CD4-positive, alpha-beta memory T cell (primary cell): ENCODE measurements at regions not wholly inside any gene's neighbourhood (a gene's known extent, or its start where the extent isn't known, plus 50 kb on each side); places are given as distances from the start of the nearest gene placed in this dataset.

Source experiments
- CTCF ChIA-PET: fragments of 350-600 bp; sonication (Branson Sonifier 250); formaldehyde crosslinking; loops from one replicate; lab custom pipeline; 2021; ENCODE audit warnings: inconsistent platforms; ENCODE audit not compliant: partially characterized antibody; lab: Charles Lee
- POLR2A ChIA-PET: fragments of 350-600 bp; sonication (Branson Sonifier 250); formaldehyde crosslinking; loops from one replicate; lab custom pipeline; 2021; ENCODE audit not compliant: partially characterized antibody; lab: Charles Lee
- DNase-seq, 5 donors: peaks; one replicate each; pipeline versions ENCODE4 v3.0.0 to v3.0.0-alpha.2; 2020 to 2022; ENCODE audit warnings: mixed read lengths in 1 of 5
- H3K27ac ChIP-seq: one replicate; pipeline ENCODE4 v1.7.0; 2013; ENCODE audit warnings: low read depth, low read length
- H3K27me3 ChIP-seq: 2 replicates; pipeline ENCODE4 v1.7.0; 2013; ENCODE audit warnings: mild to moderate bottlenecking, low read length, moderate library complexity; ENCODE audit not compliant: insufficient read depth
- H3K36me3 ChIP-seq: 2 replicates; pipeline ENCODE4 v1.7.0; 2013; ENCODE audit warnings: mild to moderate bottlenecking, low read length, moderate library complexity; ENCODE audit not compliant: insufficient read depth
- H3K4me1 ChIP-seq: 2 replicates; pipeline ENCODE4 v1.7.0; 2013; ENCODE audit warnings: mild to moderate bottlenecking, low read length, moderate library complexity; ENCODE audit not compliant: insufficient read depth
- H3K4me3 ChIP-seq, 2 donors: one replicate each; pipeline ENCODE4 v1.7.0; 2013; ENCODE audit warnings: low read length in 2 of 2, mild to moderate bottlenecking in 1 of 2
- H3K9me3 ChIP-seq, 2 donors: one replicate each; pipeline ENCODE4 v1.7.0; 2013; ENCODE audit warnings: low read length in 2 of 2, control low read depth in 1 of 2; ENCODE audit not compliant: control insufficient read depth in 1 of 2
- H3K27ac Mint-ChIP-seq, 7 donors: one replicate each; pipeline ENCODE4 v1.8.0; 2020 to 2021; ENCODE audit warnings: mixed read lengths in 7 of 7, mild to moderate bottlenecking in 6 of 7, inconsistent platforms in 3 of 7, moderate library complexity in 3 of 7
- H3K27me3 Mint-ChIP-seq, 2 donors: one replicate each; pipeline ENCODE4 v1.8.0; 2020 to 2021; ENCODE audit warnings: mixed read lengths in 2 of 2
- H3K36me3 Mint-ChIP-seq, 2 donors: one replicate each; pipeline ENCODE4 v1.8.0; 2020 to 2021; ENCODE audit warnings: mixed read lengths in 2 of 2, inconsistent platforms in 1 of 2, mild to moderate bottlenecking in 1 of 2
- H3K4me1 Mint-ChIP-seq, 4 donors: one replicate each; pipeline ENCODE4 v1.8.0; 2020 to 2021; ENCODE audit warnings: mixed read lengths in 4 of 4, mild to moderate bottlenecking in 1 of 4
- H3K4me3 Mint-ChIP-seq, 8 donors: one replicate each; pipeline ENCODE4 v1.8.0; 2020 to 2021; ENCODE audit warnings: mixed read lengths in 8 of 8, mild to moderate bottlenecking in 7 of 8, moderate library complexity in 6 of 8, inconsistent platforms in 3 of 8
- H3K9me3 Mint-ChIP-seq, 8 donors: one replicate each; pipeline ENCODE4 v1.8.0; 2020 to 2021; ENCODE audit warnings: mixed read lengths in 8 of 8, mild to moderate bottlenecking in 5 of 8, inconsistent platforms in 3 of 8, moderate library complexity in 1 of 8
- intact Hi-C: fragments of 100-400 bp; cut with micrococcal nuclease; formaldehyde crosslinking; loops from one replicate; pipeline ENCODE4 v1.15.1; 2023

DNA sequence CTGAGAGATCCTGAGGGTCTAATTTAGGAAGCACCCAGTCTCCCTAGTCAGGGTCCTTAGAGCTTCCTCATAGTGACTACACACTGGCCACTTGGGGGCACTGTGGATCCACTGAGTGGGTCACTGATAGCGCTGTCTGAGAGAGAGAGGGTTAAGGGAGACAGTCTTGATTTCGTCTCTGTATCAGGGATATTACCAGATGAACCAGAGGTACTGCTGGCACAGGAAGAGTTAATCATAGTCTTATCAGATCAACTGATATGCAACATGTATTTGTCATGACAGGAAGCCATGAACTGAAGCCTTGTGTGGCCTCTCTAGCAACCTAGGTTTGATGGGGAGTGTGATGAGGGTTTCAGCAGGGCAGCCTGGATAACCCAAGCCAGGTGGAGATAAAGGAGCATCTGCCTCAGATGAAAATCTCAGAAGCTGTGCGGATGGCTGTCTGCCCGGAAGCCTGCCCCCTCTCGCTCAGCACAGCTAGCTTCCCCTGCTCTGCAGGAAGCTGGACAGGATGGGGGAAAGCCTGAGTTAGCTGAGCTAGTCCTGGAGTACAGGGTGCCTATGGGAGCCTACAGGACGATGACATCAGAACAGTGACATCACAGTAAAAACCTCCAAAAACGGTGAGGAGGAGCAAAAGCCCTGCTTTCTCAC, 214.0 kb upstream of the PRSS1 start:
- peaks cover 28% of the 10 kb centered on the region for H3K4me1 ChIP-seq
- H3K4me3 ChIP-seq, result peak overlapping the region in 1 of 2 donors; percentile 38
- peaks cover 17 to 40% (median 23%) of the 10 kb centered on the region in 4 donors for H3K4me1 Mint-ChIP-seq

DNA sequence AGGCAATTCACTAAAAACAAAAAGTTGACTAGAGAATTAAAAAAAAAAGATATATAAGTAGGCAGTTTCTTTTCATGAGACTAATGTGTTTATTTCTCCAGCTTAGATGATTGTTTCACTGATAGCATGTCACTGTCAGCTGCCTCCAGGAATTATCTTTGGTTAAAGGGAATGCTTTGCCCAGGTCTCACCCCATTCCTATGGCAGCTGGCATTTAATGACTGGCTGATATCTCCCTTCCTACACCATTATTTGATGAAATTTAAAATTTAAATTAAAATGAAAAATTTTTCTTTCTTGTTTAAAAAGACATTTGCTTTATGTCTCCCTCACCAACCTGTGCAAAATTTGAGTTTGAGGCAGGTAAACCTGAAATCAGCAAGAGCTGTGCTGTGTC, 214.5 kb upstream of the PRSS1 start:
- intact Hi-C loops, result loop anchor here (1.0 to 5.0 kb wide), 8 partner anchors 14 to 681 kb away; no protein-coding TSS in a partner anchor
- POLR2A ChIA-PET, result interaction anchor here (0.5 to 6.2 kb wide), 9 partner anchors 11 to 276 kb away, joined by 3 to 87 read pairs (median 5); no protein-coding TSS in a partner anchor

More for the DNA sequence above, 214.0 kb upstream of the PRSS1 start:
- H3K9me3 ChIP-seq, result no peaks in the 10 kb centered on the region
- H3K4me3 Mint-ChIP-seq, result peak overlapping the region; percentile 61 to 86 (median 76)
- H3K9me3 Mint-ChIP-seq, result no peaks in the 10 kb centered on the region
- CTCF ChIA-PET, result interaction anchor here (0.6 to 4.2 kb wide), 32 partner anchors 8 to 468 kb away, joined by 3 to 31 read pairs (median 4); no protein-coding TSS in a partner anchor
- peak overlapping the region; percentile 32 to 94 (median 87) for H3K27ac Mint-ChIP-seq
- H3K27me3 ChIP-seq, result no peaks in the 10 kb centered on the region
- H3K27me3 Mint-ChIP-seq, result peaks cover 0 to 2% of the 10 kb centered on the region in 2 donors
- intact Hi-C loops, result loop anchor here (1.0 to 5.0 kb wide), 8 partner anchors 14 to 680 kb away; no protein-coding TSS in a partner anchor
- H3K36me3 ChIP-seq, result no peaks in the 10 kb centered on the region
- H3K36me3 Mint-ChIP-seq, result peaks cover 0 to 3% of the 10 kb centered on the region in 2 donors
- POLR2A ChIA-PET, result interaction anchor here (0.5 to 6.2 kb wide), 11 partner anchors 11 to 275 kb away, joined by 3 to 87 read pairs (median 5); no protein-coding TSS in a partner anchor
- peak; percentile 57 to 80 (median 64) for DNase-seq
- peak overlapping the region; percentile 49 for H3K27ac ChIP-seq

GRCh38 chr7:142533920-142534319, 215.4 kb upstream of the PRSS1 start:
- Mint-ChIP-seq H3K27me3 (peaks cover 0 to 2% of the 10 kb centered on the region in 2 donors), H3K9me3 (no peaks in the 10 kb centered on the region), H3K36me3 (peaks cover 0 to 3% of the 10 kb centered on the region in 2 donors), H3K27ac (peak overlapping the region in 1 of 7 donors; percentile 12), H3K4me3 (no peak overlapping the region), H3K4me1 (peaks cover 10 to 26% (median 14%) of the 10 kb centered on the region in 4 donors)
- ChIA-PET POLR2A (interaction anchor here (3.5 kb wide), 1 partner anchor 276 kb away, joined by 87 read pairs; no protein-coding TSS in a partner anchor), CTCF (interaction anchor here (1.1 to 3.6 kb wide), 7 partner anchors 9 to 469 kb away, joined by 4 to 20 read pairs (median 10); no protein-coding TSS in a partner anchor)
- Histone ChIP-seq H3K36me3 (no peaks in the 10 kb centered on the region), H3K27me3 (no peaks in the 10 kb centered on the region), H3K27ac (no peak overlapping the region), H3K4me1 (peaks cover 15% of the 10 kb centered on the region), H3K9me3 (no peaks in the 10 kb centered on the region), H3K4me3 (no peak overlapping the region)
- no peak for DNase-seq
- intact Hi-C loops, result loop anchor here (2.0 kb wide), 1 partner anchor 15 kb away; no protein-coding TSS in a partner anchor

More for the DNA sequence above, 214.5 kb upstream of the PRSS1 start:
- no peaks in the 10 kb centered on the region for H3K36me3 ChIP-seq
- H3K27ac ChIP-seq, result no peak overlapping the region
- Mint-ChIP-seq H3K4me3 (peak overlapping the region in 3 of 8 donors; percentile 62 to 86 (median 73)), H3K4me1 (peaks cover 13 to 35% (median 18%) of the 10 kb centered on the region in 4 donors), H3K36me3 (peaks cover 0 to 3% of the 10 kb centered on the region in 2 donors), H3K9me3 (no peaks in the 10 kb centered on the region), H3K27me3 (peaks cover 0 to 2% of the 10 kb centered on the region in 2 donors), H3K27ac (peak overlapping the region in 3 of 7 donors; percentile 81 to 87 (median 83))
- CTCF ChIA-PET, result interaction anchor here (0.6 to 4.2 kb wide), 27 partner anchors 9 to 468 kb away, joined by 3 to 31 read pairs (median 4); no protein-coding TSS in a partner anchor
- H3K4me1 ChIP-seq, result peaks cover 23% of the 10 kb centered on the region
- no peak overlapping the region for H3K4me3 ChIP-seq
- no peaks in the 10 kb centered on the region for H3K27me3 ChIP-seq
- H3K9me3 ChIP-seq, result no peaks in the 10 kb centered on the region
- no peak for DNase-seq

DNA sequence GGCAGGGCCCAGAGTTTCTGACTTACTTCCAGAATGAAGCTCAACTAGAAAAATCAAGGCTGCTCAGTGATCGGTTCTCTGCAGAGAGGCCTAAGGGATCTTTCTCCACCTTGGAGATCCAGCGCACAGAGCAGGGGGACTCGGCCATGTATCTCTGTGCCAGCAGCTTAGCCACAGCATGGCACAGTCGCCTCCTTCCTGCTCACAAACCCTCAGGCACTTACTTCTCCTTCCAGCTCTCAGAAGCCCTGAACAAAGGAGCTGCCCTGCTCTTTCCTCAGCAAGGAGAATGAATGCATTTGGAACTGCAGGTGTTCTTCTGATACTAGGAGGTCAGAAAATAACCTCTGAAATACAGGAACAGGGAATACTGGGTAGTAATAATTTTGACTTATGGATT, 219.7 kb upstream of the PRSS1 start:
- Mint-ChIP-seq H3K27me3 (peaks cover 0 to 2% of the 10 kb centered on the region in 2 donors), H3K36me3 (peaks cover 0 to 3% of the 10 kb centered on the region in 2 donors), H3K4me1 (no peaks in the 10 kb centered on the region), H3K27ac (peak overlapping the region in 1 of 7 donors; percentile 79), H3K9me3 (no peaks in the 10 kb centered on the region), H3K4me3 (peak overlapping the region in 3 of 8 donors; percentile 29 to 64 (median 53))
- POLR2A ChIA-PET, result interaction anchor here (1.0 to 4.2 kb wide), 5 partner anchors 259 to 281 kb away, joined by 3 to 48 read pairs (median 4); no protein-coding TSS in a partner anchor
- no peak overlapping the region for H3K27ac ChIP-seq
- no peak overlapping the region for H3K4me3 ChIP-seq
- DNase-seq, result no peak
- H3K4me1 ChIP-seq, result no peaks in the 10 kb centered on the region
- intact Hi-C loops, result no loop called here
- no peaks in the 10 kb centered on the region for H3K27me3 ChIP-seq
- CTCF ChIA-PET, result interaction anchor here (1.0 kb wide), 1 partner anchor 32 kb away, joined by 3 read pairs; no protein-coding TSS in a partner anchor
- no peaks in the 10 kb centered on the region for H3K9me3 ChIP-seq
- H3K36me3 ChIP-seq, result no peaks in the 10 kb centered on the region

DNA sequence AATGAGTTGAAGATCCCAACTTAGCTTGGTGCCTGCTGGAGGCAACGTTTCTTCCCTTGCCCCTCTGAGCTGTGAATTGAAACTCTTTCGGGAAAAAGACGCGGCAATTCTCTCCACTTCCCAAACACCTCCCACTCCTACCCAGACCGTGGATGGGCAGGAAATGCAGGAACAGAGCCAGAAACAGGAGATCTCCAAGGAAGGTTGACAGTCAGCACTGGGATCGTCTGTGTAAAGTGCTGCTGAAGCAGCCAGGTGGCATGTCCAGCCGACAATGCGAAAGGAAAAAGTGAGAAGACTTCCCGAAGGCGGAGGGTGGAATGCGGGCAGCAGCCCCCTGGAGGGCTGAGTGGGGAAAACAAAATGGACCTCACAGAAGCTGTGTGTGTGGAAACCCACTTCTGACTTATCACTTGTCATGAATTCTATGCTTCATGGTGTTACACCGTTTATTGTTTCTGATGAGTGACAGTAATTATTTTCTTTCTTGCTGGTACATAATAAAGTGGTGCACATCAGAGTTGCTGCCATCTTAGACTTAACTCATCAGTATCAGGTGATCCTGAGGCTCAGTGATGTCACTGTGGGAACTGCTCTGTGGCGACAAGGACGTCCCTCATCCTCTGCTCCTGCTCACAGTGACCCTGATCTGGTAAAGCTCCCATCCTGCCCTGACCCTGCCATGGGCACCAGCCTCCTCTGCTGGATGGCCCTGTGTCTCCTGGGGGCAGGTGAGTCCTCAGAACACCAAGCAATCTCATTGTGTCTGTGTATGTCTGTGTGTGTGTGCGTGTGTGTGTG, 220.5 kb upstream of the PRSS1 start:
- no peaks in the 10 kb centered on the region for H3K9me3 Mint-ChIP-seq
- DNase-seq, result no peak
- CTCF ChIA-PET, result interaction anchor here (1.0 kb wide), 1 partner anchor 32 kb away, joined by 3 read pairs; no protein-coding TSS in a partner anchor

DNA sequence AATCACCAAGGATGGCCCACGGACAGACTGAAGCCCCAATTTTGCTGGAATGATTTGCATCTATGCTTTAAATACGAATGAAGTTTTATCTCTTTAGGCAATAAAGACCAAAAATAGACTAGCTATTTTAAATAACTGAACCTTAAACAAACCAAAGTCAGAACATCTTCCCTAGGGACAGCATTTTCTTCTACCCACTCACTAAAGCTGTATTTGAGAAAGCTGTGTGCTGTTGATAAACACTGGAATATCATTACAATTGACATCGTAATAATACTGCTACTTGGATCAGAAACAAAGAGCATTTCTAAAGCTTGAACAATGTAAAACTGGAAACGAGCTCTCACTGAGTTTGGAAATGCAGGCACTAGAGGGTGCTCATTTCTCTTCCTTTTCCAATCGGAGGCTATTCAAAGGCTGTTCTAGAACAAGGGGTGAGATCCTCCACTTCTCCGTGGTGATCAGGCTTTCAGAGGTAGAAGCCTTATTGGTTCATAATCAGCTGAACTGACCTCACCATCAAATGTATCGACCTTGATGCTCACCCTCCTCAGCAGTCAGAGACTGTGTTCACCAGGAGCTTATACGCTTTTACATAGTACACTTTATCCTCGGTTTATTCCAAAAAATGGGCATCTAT, 225.3 kb upstream of the PRSS1 start:
- no peaks in the 10 kb centered on the region for H3K27me3 Mint-ChIP-seq
- Histone ChIP-seq H3K9me3 (no peaks in the 10 kb centered on the region), H3K27ac (no peak overlapping the region), H3K4me1 (peaks cover 12% of the 10 kb centered on the region), H3K4me3 (no peak overlapping the region), H3K27me3 (no peaks in the 10 kb centered on the region), H3K36me3 (no peaks in the 10 kb centered on the region)
- intact Hi-C loops, result loop anchor here (5.0 kb wide), 2 partner anchors 37 to 62 kb away; no protein-coding TSS in a partner anchor
- peaks cover 5 to 16% (median 9%) of the 10 kb centered on the region in 4 donors for H3K4me1 Mint-ChIP-seq
- H3K9me3 Mint-ChIP-seq, result no peaks in the 10 kb centered on the region
- ChIA-PET POLR2A (interaction anchor here (1.0 to 1.5 kb wide), 4 partner anchors 11 to 274 kb away, joined by 3 to 4 read pairs (median 3); no protein-coding TSS in a partner anchor), CTCF (interaction anchor here (0.9 to 3.9 kb wide), 8 partner anchors 8 to 479 kb away, joined by 3 to 20 read pairs (median 4); no protein-coding TSS in a partner anchor)
- H3K36me3 Mint-ChIP-seq, result no peaks in the 10 kb centered on the region
- DNase-seq, result no peak
- H3K27ac Mint-ChIP-seq, result peak overlapping the region in 1 of 7 donors; percentile 20
- H3K4me3 Mint-ChIP-seq, result no peak overlapping the region

More for the DNA sequence above, 220.5 kb upstream of the PRSS1 start:
- H3K27me3 Mint-ChIP-seq, result peaks cover 0 to 2% of the 10 kb centered on the region in 2 donors
- peak overlapping the region in 6 of 7 donors; percentile 29 to 79 (median 40) for H3K27ac Mint-ChIP-seq
- H3K27ac ChIP-seq, result no peak overlapping the region
- intact Hi-C loops, result no loop called here
- no peaks in the 10 kb centered on the region for H3K9me3 ChIP-seq
- no peaks in the 10 kb centered on the region for H3K4me1 Mint-ChIP-seq
- H3K36me3 Mint-ChIP-seq, result peaks cover 0 to 3% of the 10 kb centered on the region in 2 donors
- POLR2A ChIA-PET, result interaction anchor here (0.8 to 4.2 kb wide), 6 partner anchors 260 to 282 kb away, joined by 3 to 48 read pairs (median 4); no protein-coding TSS in a partner anchor
- no peaks in the 10 kb centered on the region for H3K27me3 ChIP-seq
- no peak overlapping the region for H3K4me3 ChIP-seq
- H3K4me1 ChIP-seq, result no peaks in the 10 kb centered on the region
- peak overlapping the region in 7 of 8 donors; percentile 26 to 64 (median 29) for H3K4me3 Mint-ChIP-seq
- H3K36me3 ChIP-seq, result no peaks in the 10 kb centered on the region
